ENCODE measurements at regions not wholly inside any gene's neighbourhood (a gene's known extent, or its start where the extent isn't known, plus 50 kb on each side); places are given as distances from the start of the nearest gene placed in this dataset.

DNA sequence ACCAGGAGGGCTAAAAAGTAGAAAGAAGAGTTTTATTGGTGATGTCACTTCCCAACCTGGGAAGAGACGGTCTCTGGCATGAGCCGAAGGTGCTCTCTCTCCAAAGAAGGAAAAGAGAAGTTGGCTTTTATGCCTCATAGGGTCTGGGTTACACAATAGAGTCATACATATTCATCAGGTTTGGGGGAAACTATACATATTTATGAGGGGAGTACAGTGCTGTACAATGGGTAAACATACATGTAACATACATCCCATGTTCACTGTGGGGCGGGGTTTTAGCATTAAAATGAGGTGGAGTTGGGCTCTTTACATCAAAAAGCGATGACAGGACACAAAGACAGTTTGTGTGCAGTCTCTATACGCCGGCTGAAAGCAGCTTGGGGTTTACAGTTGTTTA lies 701.7 kb downstream of the TYW1 start:
- Histone ChIP-seq H3K36me3 (ENCODE audit: control insufficient read depth, insufficient read depth, low read length) (no peaks in the 10 kb centered on the region), H3K9me3 (ENCODE audit: control insufficient read depth, insufficient read depth, low read length) (peaks cover 11% of the 10 kb centered on the region), H3K27ac (ENCODE audit: low read length) (no peak overlapping the region), H3K4me1 (ENCODE audit: control insufficient read depth, insufficient read depth, low read length) (no peaks in the 10 kb centered on the region), H3K27me3 (ENCODE audit: control insufficient read depth, insufficient read depth, low read length) (no peaks in the 10 kb centered on the region), H3K4me3 (ENCODE audit: low read length) (no peak overlapping the region)
- WGBS (ENCODE audit: insufficient coverage, insufficient read length) = no CpG with 5 or more reads among the region's 6 CpGs
- DNase-seq (ENCODE audit: low read depth, low spot score) = no peak

DNA sequence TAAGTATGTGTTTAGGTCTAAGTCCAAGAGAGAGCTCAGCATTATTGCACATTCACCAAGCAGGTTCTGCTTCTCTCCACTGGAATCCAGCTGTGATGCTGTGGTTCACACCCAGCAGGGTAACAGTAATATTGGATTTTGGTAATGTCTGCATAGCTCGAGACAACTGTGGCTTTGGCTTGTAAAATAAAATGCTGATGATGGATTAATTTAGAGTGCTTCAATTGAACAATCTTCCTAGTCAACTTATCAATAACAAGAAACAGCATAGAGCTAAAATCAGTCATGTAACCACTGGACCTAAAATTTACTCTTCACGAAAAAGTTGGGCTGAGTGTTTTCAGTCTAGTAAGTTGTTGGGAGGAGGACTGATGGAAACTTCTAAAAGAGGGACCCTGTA lies 709.2 kb downstream of the TYW1 start:
- H3K9me3 ChIP-seq (ENCODE audit: control insufficient read depth, insufficient read depth, low read length) = peaks cover 10% of the 10 kb centered on the region
- no peaks in the 10 kb centered on the region for H3K27me3 ChIP-seq (ENCODE audit: control insufficient read depth, insufficient read depth, low read length)
- no peak for DNase-seq (ENCODE audit: low read depth, low spot score)
- WGBS (ENCODE audit: insufficient coverage, insufficient read length) = no CpG with 5 or more reads among the region's 2 CpGs
- no peaks in the 10 kb centered on the region for H3K36me3 ChIP-seq (ENCODE audit: control insufficient read depth, insufficient read depth, low read length)
- no peaks in the 10 kb centered on the region for H3K4me1 ChIP-seq (ENCODE audit: control insufficient read depth, insufficient read depth, low read length)
- H3K27ac ChIP-seq (ENCODE audit: low read length) = no peak overlapping the region
- no peak overlapping the region for H3K4me3 ChIP-seq (ENCODE audit: low read length)

DNA sequence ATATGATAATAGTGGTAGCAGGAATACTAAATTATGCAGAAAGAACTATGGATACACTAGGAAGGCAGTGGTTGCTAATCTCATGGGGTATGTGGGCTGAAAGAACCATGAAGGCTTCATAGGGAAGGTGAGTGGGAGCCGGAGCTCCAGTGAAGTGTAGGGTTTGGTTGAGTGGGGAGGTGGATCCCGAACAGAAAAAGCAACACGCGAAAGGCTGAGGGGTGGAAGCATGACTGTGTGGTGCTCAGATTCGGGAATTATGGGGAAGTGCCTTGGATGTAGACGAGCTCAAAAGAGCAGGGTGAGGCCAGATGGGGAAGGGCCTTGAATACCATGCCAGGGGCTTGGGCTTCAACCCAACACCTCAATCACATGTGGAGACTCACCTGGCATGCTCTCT lies 715.1 kb downstream of the TYW1 start:
- no peak overlapping the region for H3K4me3 ChIP-seq (ENCODE audit: low read length)
- no peaks in the 10 kb centered on the region for H3K4me1 ChIP-seq (ENCODE audit: control insufficient read depth, insufficient read depth, low read length)
- no peaks in the 10 kb centered on the region for H3K36me3 ChIP-seq (ENCODE audit: control insufficient read depth, insufficient read depth, low read length)
- peaks cover 9% of the 10 kb centered on the region for H3K9me3 ChIP-seq (ENCODE audit: control insufficient read depth, insufficient read depth, low read length)
- no CpG with 5 or more reads among the region's 6 CpGs for WGBS (ENCODE audit: insufficient coverage, insufficient read length)
- H3K27ac ChIP-seq (ENCODE audit: low read length) = no peak overlapping the region
- H3K27me3 ChIP-seq (ENCODE audit: control insufficient read depth, insufficient read depth, low read length) = no peaks in the 10 kb centered on the region
- no peak for DNase-seq (ENCODE audit: low read depth, low spot score)

DNA sequence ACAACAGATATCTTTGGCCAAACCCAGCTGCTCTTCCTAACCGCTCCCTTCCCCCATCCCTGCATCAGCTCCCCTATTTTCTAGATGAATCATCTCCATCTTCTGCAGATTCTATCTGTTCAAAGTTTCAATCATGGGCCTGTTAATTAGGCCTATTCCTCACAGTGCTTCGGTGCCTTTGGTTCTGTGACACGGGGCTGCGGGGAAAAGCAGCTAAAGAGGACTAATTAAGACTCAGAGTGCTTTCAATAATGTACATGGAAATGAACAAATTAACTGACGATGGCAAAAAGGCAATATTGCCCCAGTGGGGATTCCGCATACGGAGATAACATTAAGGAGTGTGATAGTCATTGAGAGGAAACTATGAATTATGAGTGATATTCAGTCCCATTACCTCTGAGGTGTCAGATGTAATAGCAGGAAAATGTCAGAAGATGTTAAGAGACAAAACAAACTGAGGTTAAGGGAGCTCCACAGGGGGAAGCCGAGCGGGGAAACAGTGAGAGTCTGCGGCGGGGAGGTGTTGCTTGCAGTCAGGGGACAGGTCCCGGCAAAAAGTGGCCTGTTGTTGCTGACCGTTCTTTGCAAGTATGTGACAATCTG lies 716.9 kb downstream of the TYW1 start:
- no peaks in the 10 kb centered on the region for H3K4me1 ChIP-seq (ENCODE audit: control insufficient read depth, insufficient read depth, low read length)
- H3K27me3 ChIP-seq (ENCODE audit: control insufficient read depth, insufficient read depth, low read length) = no peaks in the 10 kb centered on the region
- H3K4me3 ChIP-seq (ENCODE audit: low read length) = no peak overlapping the region
- H3K36me3 ChIP-seq (ENCODE audit: control insufficient read depth, insufficient read depth, low read length) = no peaks in the 10 kb centered on the region
- no peak for DNase-seq (ENCODE audit: low read depth, low spot score)
- peaks cover 9% of the 10 kb centered on the region for H3K9me3 ChIP-seq (ENCODE audit: control insufficient read depth, insufficient read depth, low read length)
- H3K27ac ChIP-seq (ENCODE audit: low read length) = no peak overlapping the region
- WGBS (ENCODE audit: insufficient coverage, insufficient read length) = no CpG with 5 or more reads among the region's 13 CpGs

DNA sequence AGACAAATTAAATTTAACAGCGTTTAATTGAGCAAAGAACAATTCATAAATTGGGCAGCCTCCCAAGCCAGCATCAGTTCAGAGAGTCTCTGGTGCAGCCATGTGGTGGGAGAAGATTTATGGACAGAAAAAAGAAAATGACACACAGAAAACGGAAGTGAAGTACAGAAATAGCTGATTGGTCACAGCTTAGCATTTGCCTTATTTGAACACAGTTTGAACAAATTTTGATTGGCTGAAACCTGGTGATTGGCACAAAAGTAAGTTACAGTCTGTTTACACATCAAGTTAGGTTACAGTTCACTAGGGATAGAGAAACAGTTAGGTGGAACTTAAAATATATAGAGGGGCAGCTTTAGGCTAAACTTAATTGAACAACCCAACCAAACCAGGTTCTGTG lies 720.1 kb downstream of the TYW1 start:
- no peaks in the 10 kb centered on the region for H3K27me3 ChIP-seq (ENCODE audit: control insufficient read depth, insufficient read depth, low read length)
- no peak overlapping the region for H3K27ac ChIP-seq (ENCODE audit: low read length)
- peaks cover 7% of the 10 kb centered on the region for H3K9me3 ChIP-seq (ENCODE audit: control insufficient read depth, insufficient read depth, low read length)
- WGBS (ENCODE audit: insufficient coverage, insufficient read length) = no CpG with 5 or more reads among the region's 2 CpGs
- H3K4me3 ChIP-seq (ENCODE audit: low read length) = no peak overlapping the region
- H3K4me1 ChIP-seq (ENCODE audit: control insufficient read depth, insufficient read depth, low read length) = no peaks in the 10 kb centered on the region
- no peaks in the 10 kb centered on the region for H3K36me3 ChIP-seq (ENCODE audit: control insufficient read depth, insufficient read depth, low read length)
- DNase-seq (ENCODE audit: low read depth, low spot score) = no peak

DNA sequence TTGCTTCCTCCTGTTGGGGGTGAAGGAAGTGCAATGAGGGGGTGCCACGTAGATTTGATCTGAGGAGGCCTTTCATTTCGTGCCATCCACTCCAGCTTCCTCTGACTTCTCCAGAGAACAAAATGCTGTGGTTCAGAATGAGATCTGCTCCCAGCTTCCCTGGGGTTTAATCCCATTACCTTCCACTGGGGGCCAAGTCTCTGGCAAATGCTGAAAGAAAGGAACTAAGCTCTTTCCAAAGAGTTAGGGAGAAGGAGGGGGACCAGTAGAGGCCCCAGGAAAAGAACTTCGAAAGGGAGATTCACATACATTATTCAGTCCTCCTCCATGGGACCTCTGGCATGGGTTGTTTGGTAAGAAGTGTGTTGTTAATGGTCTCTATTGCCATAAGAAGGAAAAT lies 727.0 kb downstream of the TYW1 start:
- Histone ChIP-seq H3K27ac (ENCODE audit: low read length) (no peak overlapping the region), H3K4me3 (ENCODE audit: low read length) (no peak overlapping the region), H3K36me3 (ENCODE audit: control insufficient read depth, insufficient read depth, low read length) (no peaks in the 10 kb centered on the region), H3K27me3 (ENCODE audit: control insufficient read depth, insufficient read depth, low read length) (no peaks in the 10 kb centered on the region), H3K9me3 (ENCODE audit: control insufficient read depth, insufficient read depth, low read length) (peaks cover 6% of the 10 kb centered on the region), H3K4me1 (ENCODE audit: control insufficient read depth, insufficient read depth, low read length) (no peaks in the 10 kb centered on the region)
- no CpG with 5 or more reads among the region's 3 CpGs for WGBS (ENCODE audit: insufficient coverage, insufficient read length)
- no peak for DNase-seq (ENCODE audit: low read depth, low spot score)

DNA sequence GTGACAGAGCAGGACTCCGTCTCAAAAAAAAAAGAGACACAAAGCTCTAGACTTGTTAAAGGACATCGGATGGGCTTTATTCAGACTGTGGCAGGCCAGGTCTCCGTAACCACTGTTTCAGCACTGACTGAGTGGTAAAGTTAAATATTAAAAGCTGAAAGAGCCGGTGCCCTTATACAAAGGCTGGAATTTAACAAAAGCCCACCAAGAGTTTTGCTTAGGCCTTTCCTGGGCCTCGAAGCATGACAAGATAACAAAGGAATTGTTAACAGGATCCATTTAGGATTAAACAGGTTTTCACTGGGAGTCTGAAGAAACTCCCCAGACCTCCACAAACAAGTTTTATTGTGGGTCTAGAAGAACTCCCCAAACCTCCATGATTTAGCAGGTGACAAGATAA lies 727.8 kb downstream of the TYW1 start:
- no CpG with 5 or more reads among the region's 5 CpGs for WGBS (ENCODE audit: insufficient coverage, insufficient read length)
- H3K4me1 ChIP-seq (ENCODE audit: control insufficient read depth, insufficient read depth, low read length) = no peaks in the 10 kb centered on the region

DNA sequence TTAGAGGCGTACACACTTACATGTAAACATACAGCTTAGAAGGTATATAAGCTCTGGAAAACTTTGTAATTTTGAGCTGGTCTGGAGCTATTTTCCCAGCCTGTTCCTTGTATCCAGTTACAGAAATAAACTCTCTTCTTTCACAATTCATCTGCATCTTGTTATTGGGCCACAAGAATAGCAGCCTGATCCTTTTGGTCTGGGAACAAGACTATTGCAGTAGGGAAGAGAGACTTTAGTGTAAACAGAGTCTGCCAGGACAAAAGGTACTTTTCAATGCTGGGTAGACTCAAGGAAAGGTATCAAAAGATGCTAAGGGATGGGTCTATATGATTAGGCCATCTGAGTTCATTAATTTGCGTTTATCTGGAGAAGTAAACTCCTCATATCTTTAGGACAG lies 728.3 kb downstream of the TYW1 start:
- no peak for DNase-seq (ENCODE audit: low read depth, low spot score)
- no peaks in the 10 kb centered on the region for H3K36me3 ChIP-seq (ENCODE audit: control insufficient read depth, insufficient read depth, low read length)
- H3K27ac ChIP-seq (ENCODE audit: low read length) = no peak overlapping the region
- H3K27me3 ChIP-seq (ENCODE audit: control insufficient read depth, insufficient read depth, low read length) = no peaks in the 10 kb centered on the region
- no CpG with 5 or more reads among the region's 2 CpGs for WGBS (ENCODE audit: insufficient coverage, insufficient read length)
- H3K4me3 ChIP-seq (ENCODE audit: low read length) = no peak overlapping the region
- H3K4me1 ChIP-seq (ENCODE audit: control insufficient read depth, insufficient read depth, low read length) = no peaks in the 10 kb centered on the region
- peaks cover 8% of the 10 kb centered on the region for H3K9me3 ChIP-seq (ENCODE audit: control insufficient read depth, insufficient read depth, low read length)

More for the DNA sequence above, 727.8 kb downstream of the TYW1 start:
- H3K9me3 ChIP-seq (ENCODE audit: control insufficient read depth, insufficient read depth, low read length) = peaks cover 6% of the 10 kb centered on the region
- no peaks in the 10 kb centered on the region for H3K27me3 ChIP-seq (ENCODE audit: control insufficient read depth, insufficient read depth, low read length)
- no peak for DNase-seq (ENCODE audit: low read depth, low spot score)
- no peaks in the 10 kb centered on the region for H3K36me3 ChIP-seq (ENCODE audit: control insufficient read depth, insufficient read depth, low read length)
- H3K4me3 ChIP-seq (ENCODE audit: low read length) = no peak overlapping the region
- H3K27ac ChIP-seq (ENCODE audit: low read length) = no peak overlapping the region

DNA sequence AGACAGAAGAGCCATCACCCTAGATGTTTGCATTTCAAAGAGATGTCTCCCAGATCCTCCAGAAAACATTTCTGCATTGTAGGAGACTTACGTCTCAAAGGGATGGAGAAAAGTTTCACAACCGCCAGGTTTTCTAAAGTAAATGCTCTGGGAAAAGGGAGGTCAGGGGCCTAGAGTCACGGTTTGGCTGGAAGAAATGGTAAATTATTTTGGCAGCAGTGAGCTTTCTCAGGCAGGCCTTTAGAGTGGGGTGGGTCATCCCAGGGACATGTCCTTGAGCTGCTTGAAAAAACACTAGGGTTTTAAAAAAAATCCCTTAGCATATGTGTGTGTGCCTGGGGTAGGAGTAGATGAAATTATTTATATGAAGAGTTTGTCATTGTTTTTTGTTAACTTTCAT lies 728.8 kb downstream of the TYW1 start:
- no peak for DNase-seq (ENCODE audit: low read depth, low spot score)
- H3K27ac ChIP-seq (ENCODE audit: low read length) = no peak overlapping the region
- WGBS (ENCODE audit: insufficient coverage, insufficient read length) = no CpG with 5 or more reads among the region's 3 CpGs
- H3K4me3 ChIP-seq (ENCODE audit: low read length) = no peak overlapping the region
- no peaks in the 10 kb centered on the region for H3K4me1 ChIP-seq (ENCODE audit: control insufficient read depth, insufficient read depth, low read length)
- peaks cover 8% of the 10 kb centered on the region for H3K9me3 ChIP-seq (ENCODE audit: control insufficient read depth, insufficient read depth, low read length)
- H3K27me3 ChIP-seq (ENCODE audit: control insufficient read depth, insufficient read depth, low read length) = no peaks in the 10 kb centered on the region
- H3K36me3 ChIP-seq (ENCODE audit: control insufficient read depth, insufficient read depth, low read length) = no peaks in the 10 kb centered on the region

DNA sequence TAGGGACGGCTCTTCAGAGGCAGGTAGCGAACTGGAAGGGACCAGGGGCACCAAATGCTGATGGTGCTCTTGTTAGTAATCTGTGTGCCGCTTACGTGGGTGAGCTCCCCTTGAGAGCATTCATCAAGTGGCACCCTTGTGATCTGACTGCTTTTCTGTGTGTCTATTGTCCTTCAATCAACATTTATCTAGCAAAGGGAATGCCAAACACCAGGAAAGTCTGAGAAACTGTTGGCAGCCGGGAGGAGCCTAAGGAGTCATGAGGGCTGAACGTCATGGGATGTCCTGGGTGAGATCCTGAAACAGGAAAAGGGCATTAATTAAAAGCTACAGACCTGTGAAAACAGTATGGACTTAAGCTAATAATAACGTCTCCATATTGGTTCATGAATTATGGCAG lies 733.1 kb downstream of the TYW1 start:
- no CpG with 5 or more reads among the region's 7 CpGs for WGBS (ENCODE audit: insufficient coverage, insufficient read length)
- no peak for DNase-seq (ENCODE audit: low read depth, low spot score)

DNA sequence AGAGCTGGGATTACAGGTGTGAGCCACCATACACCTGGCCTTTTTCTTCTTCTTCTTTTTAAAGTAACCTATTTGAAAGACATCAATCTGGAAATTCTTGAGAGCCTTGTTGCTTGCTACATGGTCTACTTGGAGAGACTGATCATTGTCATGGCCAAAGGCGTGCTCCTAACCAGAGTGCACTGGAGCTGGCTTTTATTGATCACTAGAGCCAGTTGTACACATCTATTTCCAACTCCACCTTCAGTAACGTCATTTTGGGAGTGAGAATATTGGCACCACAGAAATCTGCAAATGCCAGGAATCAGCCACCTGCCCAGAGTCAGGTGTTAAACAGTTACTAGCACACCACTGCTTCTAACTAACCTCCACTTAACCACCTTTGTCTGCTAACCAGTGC lies 735.1 kb downstream of the TYW1 start:
- Histone ChIP-seq H3K4me1 (ENCODE audit: control insufficient read depth, insufficient read depth, low read length) (no peaks in the 10 kb centered on the region), H3K4me3 (ENCODE audit: low read length) (no peak overlapping the region), H3K36me3 (ENCODE audit: control insufficient read depth, insufficient read depth, low read length) (no peaks in the 10 kb centered on the region), H3K27me3 (ENCODE audit: control insufficient read depth, insufficient read depth, low read length) (no peaks in the 10 kb centered on the region), H3K9me3 (ENCODE audit: control insufficient read depth, insufficient read depth, low read length) (peaks cover 6% of the 10 kb centered on the region), H3K27ac (ENCODE audit: low read length) (no peak overlapping the region)
- no CpG with 5 or more reads among the region's 2 CpGs for WGBS (ENCODE audit: insufficient coverage, insufficient read length)
- no peak for DNase-seq (ENCODE audit: low read depth, low spot score)

More for the DNA sequence above, 733.1 kb downstream of the TYW1 start:
- no peak overlapping the region for H3K4me3 ChIP-seq (ENCODE audit: low read length)
- H3K36me3 ChIP-seq (ENCODE audit: control insufficient read depth, insufficient read depth, low read length) = no peaks in the 10 kb centered on the region
- no peak overlapping the region for H3K27ac ChIP-seq (ENCODE audit: low read length)
- H3K9me3 ChIP-seq (ENCODE audit: control insufficient read depth, insufficient read depth, low read length) = peaks cover 10% of the 10 kb centered on the region
- H3K4me1 ChIP-seq (ENCODE audit: control insufficient read depth, insufficient read depth, low read length) = no peaks in the 10 kb centered on the region
- no peaks in the 10 kb centered on the region for H3K27me3 ChIP-seq (ENCODE audit: control insufficient read depth, insufficient read depth, low read length)

Data from iPS DF 6.9 (cell line).